ENCODE measurements at regions not wholly inside any gene's neighbourhood (a gene's known extent, or its start where the extent isn't known, plus 50 kb on each side); places are given as distances from the start of the nearest gene placed in this dataset.

DNA sequence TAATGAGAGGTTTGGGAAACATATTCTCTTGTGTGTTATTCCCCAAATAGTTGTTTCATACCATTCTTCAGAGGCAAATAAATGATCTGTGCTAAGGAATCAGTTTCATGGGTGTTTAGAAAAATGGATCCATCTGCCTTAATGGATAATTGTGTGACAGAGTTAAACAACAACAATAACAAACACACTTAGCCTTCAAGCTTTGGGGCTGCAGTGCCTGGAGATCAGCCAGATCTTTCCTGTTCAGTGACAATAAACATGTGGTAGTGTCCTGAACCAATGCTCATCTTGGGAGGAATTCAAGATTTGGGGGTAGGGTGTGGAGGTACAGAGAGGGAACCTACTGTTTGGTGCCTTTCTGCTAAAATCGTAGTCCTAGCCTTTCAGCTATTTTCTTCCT is 93.7 kb upstream of the PRICKLE1 start:
- Histone ChIP-seq H3K27ac (no peak overlapping the region), H3K36me3 (no peaks in the 10 kb centered on the region), H3K4me1 (replicated peaks) (no peaks in the 10 kb centered on the region), H3K27me3 (replicated peaks; ENCODE audit: insufficient read depth) (no peaks in the 10 kb centered on the region), H3K4me3 (no peak overlapping the region), H3K9me3 (no peaks in the 10 kb centered on the region)
- intact Hi-C loops (cut with DNase I): no loop called here
- no peak for DNase-seq (ENCODE audit: low spot score)
- 78% methylated on average over 1 of the region's 1 CpG for WGBS
- TF ChIP-seq POLR2A (IDR thresholded peaks at IDR 0.05) (no peak), POLR2AphosphoS5 (IDR thresholded peaks at IDR 0.05) (no peak)
- TF ChIP-seq, protein P1, sequence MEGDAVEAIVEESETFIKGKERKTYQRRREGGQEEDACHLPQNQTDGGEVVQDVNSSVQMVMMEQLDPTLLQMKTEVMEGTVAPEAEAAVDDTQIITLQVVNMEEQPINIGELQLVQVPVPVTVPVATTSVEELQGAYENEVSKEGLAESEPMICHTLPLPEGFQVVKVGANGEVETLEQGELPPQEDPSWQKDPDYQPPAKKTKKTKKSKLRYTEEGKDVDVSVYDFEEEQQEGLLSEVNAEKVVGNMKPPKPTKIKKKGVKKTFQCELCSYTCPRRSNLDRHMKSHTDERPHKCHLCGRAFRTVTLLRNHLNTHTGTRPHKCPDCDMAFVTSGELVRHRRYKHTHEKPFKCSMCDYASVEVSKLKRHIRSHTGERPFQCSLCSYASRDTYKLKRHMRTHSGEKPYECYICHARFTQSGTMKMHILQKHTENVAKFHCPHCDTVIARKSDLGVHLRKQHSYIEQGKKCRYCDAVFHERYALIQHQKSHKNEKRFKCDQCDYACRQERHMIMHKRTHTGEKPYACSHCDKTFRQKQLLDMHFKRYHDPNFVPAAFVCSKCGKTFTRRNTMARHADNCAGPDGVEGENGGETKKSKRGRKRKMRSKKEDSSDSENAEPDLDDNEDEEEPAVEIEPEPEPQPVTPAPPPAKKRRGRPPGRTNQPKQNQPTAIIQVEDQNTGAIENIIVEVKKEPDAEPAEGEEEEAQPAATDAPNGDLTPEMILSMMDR (IDR thresholded peaks at IDR 0.05): no peak

DNA sequence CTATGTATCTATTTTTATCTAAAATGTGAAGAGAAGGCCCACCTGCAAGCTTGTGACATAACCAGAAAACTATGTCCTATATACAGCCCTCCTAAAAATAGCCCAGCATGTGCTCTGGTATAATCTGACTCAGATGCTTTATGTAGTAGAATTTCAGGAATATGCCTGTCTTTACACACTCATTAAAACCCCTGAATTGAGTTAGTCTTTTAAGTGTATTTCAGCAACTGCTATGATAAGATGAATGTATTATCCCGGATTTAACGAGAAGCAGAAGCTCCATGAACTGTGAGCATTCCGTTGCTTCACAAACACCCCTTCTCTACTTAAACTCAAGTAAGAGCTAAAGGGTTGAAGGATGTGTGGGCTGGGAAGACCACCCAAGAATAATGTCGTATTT is 89.9 kb upstream of the PRICKLE1 start:
- no peaks in the 10 kb centered on the region for H3K36me3 ChIP-seq
- TF ChIP-seq, protein P1 (IDR thresholded peaks at IDR 0.05): no peak
- TF ChIP-seq POLR2A (IDR thresholded peaks at IDR 0.05) (no peak), POLR2AphosphoS5 (IDR thresholded peaks at IDR 0.05) (no peak)
- no peak overlapping the region for H3K27ac ChIP-seq
- intact Hi-C loops (cut with DNase I): no loop called here
- no peaks in the 10 kb centered on the region for H3K4me1 ChIP-seq (replicated peaks)
- H3K27me3 ChIP-seq (replicated peaks; ENCODE audit: insufficient read depth): no peaks in the 10 kb centered on the region
- WGBS: 47% methylated on average over 4 of the region's 4 CpGs
- no peak overlapping the region for H3K4me3 ChIP-seq
- H3K9me3 ChIP-seq: no peaks in the 10 kb centered on the region
- DNase-seq (ENCODE audit: low spot score): no peak

DNA sequence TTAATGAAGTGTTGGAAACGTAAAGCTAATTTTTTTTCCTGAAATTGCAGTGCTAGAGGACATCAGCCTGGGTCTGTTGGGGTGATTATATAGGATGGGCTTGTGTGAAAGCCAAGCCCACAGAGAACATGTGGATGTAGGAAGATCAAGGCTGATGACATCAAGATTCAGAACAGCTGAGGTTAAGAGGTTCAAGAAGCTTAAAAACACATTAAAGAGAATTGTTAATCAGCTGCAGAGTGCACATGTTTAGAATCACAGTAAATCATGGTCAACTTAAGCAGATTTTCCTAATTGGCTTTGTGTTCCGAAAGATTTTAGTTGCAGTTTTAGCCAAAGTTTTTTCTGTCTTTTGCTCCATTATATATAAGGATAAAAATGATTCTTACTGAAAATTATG is 87.9 kb upstream of the PRICKLE1 start:
- TF ChIP-seq, protein P1 (IDR thresholded peaks at IDR 0.05): no peak
- no peak for TF ChIP-seq POLR2A (IDR thresholded peaks at IDR 0.05)
- intact Hi-C loops (cut with DNase I): no loop called here
- H3K27me3 ChIP-seq (replicated peaks; ENCODE audit: insufficient read depth): no peaks in the 10 kb centered on the region
- DNase-seq (ENCODE audit: low spot score): no peak
- no peak overlapping the region for H3K4me3 ChIP-seq
- no peaks in the 10 kb centered on the region for H3K36me3 ChIP-seq
- H3K9me3 ChIP-seq: no peaks in the 10 kb centered on the region
- 91% methylated on average over 2 of the region's 2 CpGs for WGBS
- no peak overlapping the region for H3K27ac ChIP-seq
- no peaks in the 10 kb centered on the region for H3K4me1 ChIP-seq (replicated peaks)

DNA sequence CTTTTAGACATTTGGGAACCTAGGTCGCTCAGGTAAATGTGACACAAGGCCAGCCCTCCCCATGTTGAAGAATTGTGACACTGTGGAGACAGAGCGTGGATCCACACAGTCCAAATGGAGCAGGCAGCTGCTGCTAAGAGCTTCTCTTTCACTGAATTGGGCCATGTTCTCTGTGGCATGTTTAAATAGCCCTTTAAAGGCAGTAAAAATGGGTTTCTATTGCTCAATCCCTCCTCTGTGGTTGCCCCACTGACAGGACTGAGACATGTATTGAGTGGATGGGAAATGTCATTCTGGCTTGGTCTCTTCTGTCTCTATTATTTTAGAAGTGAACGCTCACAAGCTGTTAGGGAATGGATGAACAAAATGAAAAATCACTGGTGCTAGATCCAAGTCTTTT is 84.0 kb upstream of the PRICKLE1 start:
- H3K27ac ChIP-seq: no peak overlapping the region
- no peaks in the 10 kb centered on the region for H3K9me3 ChIP-seq
- H3K27me3 ChIP-seq (replicated peaks; ENCODE audit: insufficient read depth): no peaks in the 10 kb centered on the region
- no peaks in the 10 kb centered on the region for H3K4me1 ChIP-seq (replicated peaks)
- no peak for DNase-seq (ENCODE audit: low spot score)
- intact Hi-C loops (cut with DNase I): no loop called here
- TF ChIP-seq, protein P1 (IDR thresholded peaks at IDR 0.05): no peak
- no peak for TF ChIP-seq POLR2AphosphoS5 (IDR thresholded peaks at IDR 0.05)
- TF ChIP-seq POLR2A (IDR thresholded peaks at IDR 0.05): no peak
- no peaks in the 10 kb centered on the region for H3K36me3 ChIP-seq
- no peak overlapping the region for H3K4me3 ChIP-seq
- WGBS: 85% methylated on average over 3 of the region's 3 CpGs

DNA sequence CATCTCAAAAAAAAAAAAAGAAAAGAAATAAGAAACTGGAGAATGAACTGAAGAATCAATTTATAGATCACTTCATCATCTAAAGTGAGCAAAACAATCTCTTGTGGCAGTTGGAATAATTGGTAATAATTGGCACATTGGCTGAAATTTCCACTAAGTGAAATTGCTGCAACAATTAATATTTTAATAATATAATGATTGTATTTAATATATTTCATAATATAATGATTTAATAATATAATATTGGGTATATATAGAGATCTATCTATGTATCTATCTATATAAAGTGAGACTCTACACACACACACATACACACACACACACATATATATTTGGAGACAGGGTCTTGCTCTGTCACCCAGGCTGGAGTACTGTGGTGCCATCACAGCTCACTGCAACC is 81.2 kb upstream of the PRICKLE1 start:
- TF ChIP-seq POLR2A (IDR thresholded peaks at IDR 0.05): no peak
- no peak for TF ChIP-seq POLR2AphosphoS5 (IDR thresholded peaks at IDR 0.05)
- TF ChIP-seq, protein P1 (IDR thresholded peaks at IDR 0.05): no peak
- Histone ChIP-seq H3K4me3 (no peak overlapping the region), H3K27me3 (replicated peaks; ENCODE audit: insufficient read depth) (no peaks in the 10 kb centered on the region), H3K36me3 (no peaks in the 10 kb centered on the region), H3K27ac (no peak overlapping the region), H3K9me3 (no peaks in the 10 kb centered on the region), H3K4me1 (replicated peaks) (no peaks in the 10 kb centered on the region)
- DNase-seq (ENCODE audit: low spot score): no peak
- intact Hi-C loops (cut with DNase I): no loop called here

Data from prostate gland (tissue), 2 donors.